DMS79 treated with DMSO at 0.1 percent for 48 hours (cell line): ENCODE measurements at regions not wholly inside any gene's neighbourhood (a gene's known extent, or its start where the extent isn't known, plus 50 kb on each side); places are given as distances from the start of the nearest gene placed in this dataset.
"Not testable (repeated sequence)": the region's sequence is repeated elsewhere in the genome, so short reads cannot be mapped to it uniquely, and the experiment has no call there.

Experiments used
- DNase-seq: peaks from one replicate; lab custom pipeline; 2025; lab: John Stamatoyannopoulos, UW

DNA sequence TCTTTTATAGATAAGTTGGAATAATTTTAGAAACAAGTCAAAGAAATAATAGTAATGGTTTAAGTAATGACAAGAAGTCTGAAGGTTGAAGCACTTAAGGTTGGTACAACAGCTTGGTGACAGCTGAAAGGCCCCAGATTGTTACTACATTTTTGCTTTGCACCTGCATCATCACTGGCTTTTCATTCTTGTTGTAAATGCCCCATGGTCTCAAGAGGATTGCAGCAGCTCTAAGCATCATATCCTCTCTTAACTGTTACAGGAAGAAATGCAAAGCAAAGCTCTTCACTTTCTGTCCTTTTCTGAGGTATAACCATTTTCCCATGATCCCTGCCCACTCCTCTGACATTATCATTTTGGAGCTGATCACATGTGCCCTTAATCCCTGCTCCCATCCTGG, 461.0 kb downstream of the RPIA start:
- not testable (repeated sequence) for DNase-seq

DNA sequence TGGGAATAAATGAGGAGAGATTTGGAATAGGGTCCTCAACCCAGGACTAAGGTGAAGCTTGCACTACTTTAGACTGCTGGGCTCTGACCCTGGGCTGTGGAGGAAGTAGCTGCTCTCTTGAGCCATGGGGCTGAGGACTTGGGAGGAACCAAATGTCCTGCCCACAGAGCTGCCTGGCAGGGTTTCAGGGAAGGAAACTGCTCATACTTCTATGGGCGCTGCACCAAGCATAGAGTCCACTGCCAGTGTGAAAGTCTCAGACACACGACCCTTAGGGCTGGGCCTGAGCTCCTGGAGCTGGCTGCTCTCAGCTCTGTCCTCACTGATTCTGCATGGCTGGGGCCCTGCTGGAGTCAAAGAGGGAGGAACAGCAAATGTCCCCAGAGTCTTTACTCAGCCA, 461.7 kb downstream of the RPIA start:
- DNase-seq: not testable (repeated sequence)

DNA sequence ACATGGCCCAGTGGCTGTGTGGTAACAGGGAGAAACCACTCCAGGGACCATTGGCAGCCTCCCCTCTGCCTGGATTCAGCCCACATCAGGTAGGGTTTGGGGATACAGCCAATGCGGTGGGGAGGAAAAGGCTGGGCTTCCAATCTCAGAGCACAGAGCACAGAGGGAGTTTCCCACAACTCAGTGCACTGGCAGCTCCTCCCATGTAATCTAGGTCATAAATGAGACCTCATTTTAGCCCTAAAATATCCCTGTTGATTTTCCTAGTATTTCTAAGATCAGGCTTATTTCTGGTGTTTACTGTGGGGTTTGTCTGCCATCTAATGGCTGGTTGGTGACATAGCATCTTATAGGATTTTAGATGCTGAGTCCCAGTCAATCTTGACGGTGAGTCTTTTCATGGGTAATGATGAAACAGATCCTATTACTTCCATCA, 462.8 kb downstream of the RPIA start:
- not testable (repeated sequence) for DNase-seq

DNA sequence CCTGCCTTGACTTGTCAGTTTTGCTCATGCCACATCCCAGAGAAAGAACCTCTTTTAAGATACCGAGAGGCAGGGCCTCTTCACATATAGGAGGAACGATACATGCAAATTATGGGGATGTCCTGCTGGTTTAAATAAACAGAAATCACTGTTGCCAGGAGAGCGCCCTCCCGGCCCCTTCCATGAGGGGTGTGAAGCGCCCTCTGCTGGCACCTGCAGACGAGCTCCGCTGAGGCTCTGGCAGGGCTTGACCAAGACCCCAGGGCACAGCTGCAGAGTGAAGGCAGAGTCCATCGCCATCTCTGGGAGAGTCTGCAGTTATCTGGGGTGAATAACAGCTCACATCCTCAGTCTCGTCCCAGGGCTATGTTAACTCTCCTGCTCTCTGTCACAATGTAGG, 468.8 kb downstream of the RPIA start:
- not testable (repeated sequence) for DNase-seq

DNA sequence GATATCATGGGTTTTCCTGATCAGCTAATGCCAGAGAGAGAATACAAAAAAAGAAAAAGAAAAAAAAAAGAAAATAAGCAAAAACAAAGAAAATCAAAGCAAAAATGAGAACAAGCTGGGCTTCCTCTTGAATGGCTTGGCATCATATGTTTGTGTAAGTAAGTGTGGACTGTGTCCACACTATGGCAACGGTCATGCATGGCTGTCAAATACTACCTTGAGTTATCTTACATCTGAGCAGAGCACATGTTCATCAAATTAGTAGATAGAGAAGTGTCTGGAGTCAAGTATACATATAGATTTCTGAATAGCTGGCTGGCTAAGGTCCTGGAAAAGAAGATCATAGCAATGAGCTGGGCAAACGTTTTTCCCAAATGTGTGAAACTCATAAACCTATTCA, 470.2 kb downstream of the RPIA start:
- not testable (repeated sequence) for DNase-seq

DNA sequence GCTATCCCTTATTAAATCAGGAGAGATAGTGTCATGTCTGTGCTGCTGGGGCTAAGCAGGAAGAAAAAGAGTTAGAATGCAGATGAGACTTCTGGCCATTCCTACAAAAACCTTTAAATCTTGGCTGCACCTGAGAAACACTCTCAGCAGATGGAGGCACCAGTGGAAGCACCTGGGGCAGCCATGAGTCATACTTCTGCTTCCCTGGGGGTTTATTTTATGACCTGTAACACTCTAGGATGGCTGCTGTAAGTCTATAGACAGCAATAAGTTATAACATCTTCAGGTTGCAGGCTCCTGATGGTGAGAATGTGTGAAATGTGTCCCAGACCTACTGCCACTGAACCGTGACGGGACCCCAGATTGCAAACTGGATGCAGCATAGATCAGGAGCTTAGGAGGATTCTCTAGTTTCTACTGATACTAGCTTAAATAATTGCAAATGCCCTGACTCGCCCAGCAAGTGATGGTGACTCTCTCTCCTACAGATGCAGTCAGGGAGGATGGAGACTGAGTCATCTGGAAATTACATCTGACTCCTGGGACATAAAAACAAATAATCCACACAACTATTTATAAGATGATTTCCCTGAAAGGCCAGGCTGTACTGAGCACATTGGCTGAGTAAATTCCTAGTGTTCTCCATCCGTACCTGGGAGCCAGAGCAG, 479.2 kb downstream of the RPIA start:
- DNase-seq: not testable (repeated sequence)

DNA sequence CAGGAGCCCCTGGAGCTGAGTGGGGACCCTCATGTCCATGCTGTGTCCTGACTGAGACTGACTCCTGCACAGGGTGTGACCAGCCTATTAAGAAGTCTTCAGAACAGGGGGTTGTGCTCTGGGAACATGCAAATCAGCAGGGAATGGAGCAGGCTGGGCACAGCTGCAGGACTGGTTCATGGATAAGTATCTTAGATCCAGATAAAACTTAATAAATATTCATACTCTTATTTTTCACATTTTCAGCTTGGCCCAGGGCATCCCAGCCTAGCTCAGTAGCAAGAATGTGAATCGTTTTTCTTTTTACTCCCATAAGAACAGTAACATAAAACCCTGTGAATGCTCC, 479.7 kb downstream of the RPIA start:
- not testable (repeated sequence) for DNase-seq

DNA sequence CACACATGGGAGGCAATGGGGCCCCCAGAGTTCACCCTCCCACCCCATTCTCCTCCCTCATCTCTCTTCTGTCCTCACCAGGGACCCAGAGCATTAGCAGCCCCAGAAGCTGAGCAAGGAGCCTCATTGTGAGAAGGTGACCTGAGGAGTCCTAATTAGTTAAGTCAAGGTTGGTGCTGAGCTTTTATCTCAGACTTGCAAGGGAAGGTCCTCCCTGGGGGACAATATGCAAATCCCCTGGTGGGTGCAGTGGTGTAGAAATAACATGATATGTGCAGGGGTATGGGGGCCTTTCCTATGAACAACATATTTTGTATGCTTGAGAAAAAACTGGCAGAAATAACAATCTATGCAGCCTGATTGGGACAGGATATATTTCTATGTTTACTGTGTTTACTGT, 485.5 kb downstream of the RPIA start:
- DNase-seq: not testable (repeated sequence)

DNA sequence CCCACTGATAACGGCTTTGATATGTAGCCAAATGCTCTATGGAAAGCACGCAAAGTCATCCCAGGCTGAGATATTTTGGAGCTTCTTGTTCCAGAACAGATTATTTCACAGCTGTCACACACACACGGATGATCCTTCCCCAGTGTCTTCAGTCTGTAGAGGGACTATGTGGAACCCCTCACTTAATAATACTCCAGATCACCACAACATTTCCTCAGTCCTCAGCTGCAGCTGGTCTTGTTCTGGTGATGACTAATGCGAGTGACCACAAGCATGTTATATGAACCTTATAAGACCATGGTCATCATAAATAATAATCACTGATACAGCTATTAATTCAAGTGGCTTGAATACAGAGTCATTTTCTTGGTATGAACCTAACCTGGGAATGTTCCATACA, 490.7 kb downstream of the RPIA start:
- DNase-seq: not testable (repeated sequence)

DNA sequence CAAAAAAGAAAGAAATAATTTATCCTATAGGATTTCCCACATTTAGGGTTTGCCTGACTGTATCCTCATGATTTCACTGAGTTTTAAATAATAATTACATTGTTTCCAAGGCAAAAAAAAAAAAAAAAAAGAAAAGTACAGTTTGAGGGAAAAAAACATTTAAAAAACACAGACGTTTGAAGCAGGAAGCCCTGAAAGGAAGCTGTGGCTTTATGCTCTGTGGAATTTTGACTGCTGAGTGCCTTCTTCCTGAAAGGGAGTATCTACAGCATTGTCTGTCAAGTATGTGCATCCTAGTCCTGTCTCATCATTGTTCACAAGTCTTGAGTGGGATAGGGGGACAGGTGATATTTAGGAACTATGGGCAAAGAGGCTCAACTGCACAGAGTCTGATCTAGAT, 493.3 kb downstream of the RPIA start:
- DNase-seq: not testable (repeated sequence)

- DNase-seq: not testable (repeated sequence)
Measured at GRCh38 chr2:89195636-89196251, 504.3 kb downstream of the RPIA start.

DNA sequence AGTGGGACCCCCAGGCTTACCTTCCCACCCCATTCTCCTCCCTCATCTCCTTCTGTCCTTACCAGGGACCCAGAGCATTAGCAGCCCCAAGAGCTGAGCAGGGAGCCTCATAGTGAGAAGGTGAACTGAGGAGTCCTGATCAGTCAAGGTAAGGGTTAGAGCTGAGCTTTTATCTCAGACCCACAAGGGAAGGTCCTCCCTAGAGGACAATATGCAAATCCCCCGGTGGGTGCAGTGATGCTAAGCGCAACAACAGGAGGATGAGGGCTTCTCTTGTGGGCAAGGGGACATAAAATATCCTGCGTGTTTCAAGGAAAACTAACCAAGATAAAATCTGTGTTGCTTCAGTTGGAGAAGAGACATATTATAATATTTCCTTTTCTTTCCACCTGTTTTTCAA, 505.2 kb downstream of the RPIA start:
- DNase-seq: not testable (repeated sequence)

- DNase-seq: not testable (repeated sequence)
Measured at GRCh38 chr2:89198026-89198425, 506.6 kb downstream of the RPIA start.

DNA sequence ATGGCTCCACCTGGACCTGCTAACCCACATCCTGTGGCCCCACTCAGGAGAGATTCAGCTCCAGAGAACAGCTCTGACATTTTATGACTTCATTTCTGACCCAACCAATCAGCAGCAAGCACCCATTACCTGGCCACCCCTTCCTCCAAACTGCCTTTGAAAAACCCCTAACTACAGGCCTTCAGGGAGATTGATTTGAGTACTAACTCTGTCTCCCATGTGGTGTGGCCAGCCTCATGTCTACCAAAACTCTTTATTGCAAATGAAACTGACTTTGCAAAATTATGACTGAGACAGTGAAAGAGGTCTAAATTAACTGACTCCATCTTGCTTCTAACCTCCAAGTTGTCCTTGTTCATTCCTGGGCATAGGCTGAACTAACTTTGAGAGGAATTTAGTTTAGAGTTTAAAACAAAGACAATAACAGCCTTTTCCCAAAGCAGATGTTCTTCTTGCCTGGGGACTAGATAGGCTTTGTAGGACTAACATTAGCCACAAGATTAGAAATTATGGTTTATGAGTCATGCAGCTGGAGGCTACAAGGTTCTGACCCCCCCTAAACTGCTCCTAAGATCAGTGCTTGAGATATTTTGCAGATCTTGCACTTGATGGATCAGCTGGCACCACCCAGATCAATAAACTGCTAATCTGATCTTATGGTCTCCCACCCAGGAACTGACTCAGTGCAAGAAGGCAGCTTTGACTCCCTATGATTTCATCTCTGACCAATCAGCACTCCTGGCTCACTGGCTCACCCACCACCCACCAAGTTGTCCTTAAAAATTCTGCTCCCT, 508.2 kb downstream of the RPIA start:
- not testable (repeated sequence) for DNase-seq

DNA sequence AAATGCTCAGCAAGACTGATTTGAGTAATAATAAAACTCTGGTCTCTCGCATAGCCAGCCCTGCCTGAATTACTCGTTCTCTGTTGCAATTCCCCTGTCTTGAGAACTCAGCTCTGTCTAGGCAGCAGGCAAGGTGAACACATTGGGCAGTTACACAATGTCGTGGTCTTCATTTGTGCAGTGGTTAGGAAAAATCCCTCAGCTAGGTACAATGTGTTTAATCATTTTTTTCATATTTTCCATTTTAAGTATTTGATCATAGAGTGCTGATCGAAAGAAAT, 508.7 kb downstream of the RPIA start:
- not testable (repeated sequence) for DNase-seq

DNA sequence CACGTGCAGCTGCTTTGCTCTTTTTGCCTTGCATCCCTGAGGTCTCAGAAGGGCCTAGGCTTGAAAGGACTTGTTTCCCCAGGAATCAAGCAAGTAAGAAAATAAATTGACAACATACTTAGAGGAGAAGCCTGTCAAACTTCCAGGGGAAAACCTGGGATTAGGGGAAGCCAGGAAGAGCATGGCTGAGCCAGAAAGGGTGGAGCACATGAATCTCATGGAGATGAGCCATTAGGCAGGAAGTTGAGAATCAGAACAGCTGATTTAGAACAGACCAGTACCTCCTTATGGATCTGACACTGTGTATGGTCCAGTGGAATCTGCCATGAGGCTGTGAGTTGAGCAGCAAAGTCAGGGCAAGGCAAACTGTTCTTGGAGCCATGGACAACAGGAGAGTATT, 511.0 kb downstream of the RPIA start:
- not testable (repeated sequence) for DNase-seq

DNA sequence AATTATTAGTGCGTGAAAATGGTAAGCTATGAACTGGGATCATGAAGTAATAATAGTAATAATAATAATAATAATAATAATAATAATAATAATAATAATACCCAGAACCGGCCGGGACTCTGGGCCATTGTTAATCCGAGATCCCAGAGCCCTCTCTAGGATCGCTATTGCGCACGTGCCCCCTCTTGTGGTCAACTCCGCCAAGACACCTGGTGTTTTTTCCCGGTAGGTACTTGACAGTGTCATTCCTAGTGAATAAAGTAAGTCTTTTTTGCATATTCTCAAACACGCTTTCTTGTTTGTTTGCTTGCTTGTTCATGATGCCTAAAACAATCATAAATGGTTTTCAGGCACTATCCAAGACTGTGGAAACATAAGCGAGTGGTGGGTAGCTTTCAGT, 513.7 kb downstream of the RPIA start:
- not testable (repeated sequence) for DNase-seq

GRCh38 chr2:89208144-89208932, 516.9 kb downstream of the RPIA start:
- DNase-seq: not testable (repeated sequence)

- DNase-seq: not testable (repeated sequence)
Measured at GRCh38 chr2:89213151-89213550, 521.7 kb downstream of the RPIA start.

DNA sequence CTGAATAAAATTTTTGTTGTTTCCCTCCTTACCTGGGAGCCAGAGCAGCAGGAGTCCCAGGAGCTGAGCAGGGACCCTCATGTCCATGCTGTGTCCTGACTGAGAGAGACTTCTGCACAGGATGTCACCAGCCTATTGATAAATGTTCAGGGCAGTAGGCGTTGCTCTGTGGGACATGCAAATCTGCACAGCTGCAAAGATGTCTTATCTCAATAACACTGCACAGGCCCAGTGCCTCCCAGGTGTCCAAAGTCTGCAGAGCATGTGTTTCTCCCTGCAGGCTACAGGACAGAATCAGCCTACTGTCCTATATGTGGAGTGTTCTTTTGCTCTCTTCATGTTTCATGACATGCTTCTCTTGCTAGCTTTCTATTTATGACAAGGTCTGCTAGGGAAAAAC, 522.3 kb downstream of the RPIA start:
- DNase-seq: not testable (repeated sequence)

DNA sequence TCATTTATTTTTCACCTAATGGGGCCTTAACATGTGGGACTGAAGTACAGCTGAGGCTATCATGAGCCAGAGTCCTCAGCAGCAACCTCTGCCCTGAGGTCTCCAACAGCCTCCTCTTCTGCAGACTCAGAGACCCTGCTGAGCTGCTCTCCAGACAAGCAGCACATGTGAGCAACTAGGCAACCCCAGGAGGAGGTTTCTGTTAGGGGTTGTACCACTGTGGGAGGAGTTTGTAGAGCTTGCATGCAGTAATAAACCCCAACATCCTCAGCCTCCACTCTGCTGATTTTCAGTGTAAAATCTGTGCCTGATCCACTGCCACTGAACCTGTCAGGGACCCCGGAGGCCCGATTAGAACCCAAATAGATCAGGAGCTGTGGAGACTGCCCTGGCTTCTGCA, 530.0 kb downstream of the RPIA start:
- DNase-seq: not testable (repeated sequence)

GRCh38 chr2:89222063-89222732, 530.7 kb downstream of the RPIA start:
- not testable (repeated sequence) for DNase-seq
